ENCODE measurements at regions not wholly inside any gene's neighbourhood (a gene's known extent, or its start where the extent isn't known, plus 50 kb on each side); places are given as distances from the start of the nearest gene placed in this dataset.
A peak's percentile ranks its signal among the peaks of the same experiment; 100 is the strongest.

DNA sequence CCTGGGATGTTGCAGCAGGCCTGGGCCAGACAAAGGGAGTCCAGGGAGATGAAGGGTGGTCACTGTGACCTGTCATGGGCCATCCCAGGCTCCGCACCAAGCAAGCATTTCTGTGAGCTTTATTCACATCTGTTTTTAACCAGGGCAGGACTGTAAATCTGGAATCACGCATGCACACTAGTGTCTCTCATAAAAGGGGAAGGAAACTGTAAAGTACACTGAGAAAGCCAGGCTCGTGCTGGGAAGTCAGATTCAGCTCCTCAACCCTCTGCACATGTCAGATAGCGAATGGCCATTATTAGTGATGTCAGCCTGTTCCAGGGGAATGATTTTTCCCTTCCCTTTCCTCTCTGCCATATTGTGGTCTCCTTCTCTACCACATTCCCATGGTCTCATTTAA lies 818.6 kb upstream of the RAB6C start:
- Histone ChIP-seq H3K9me3 (ENCODE audit: low read length) (no peaks in the 10 kb centered on the region), H3K4me3 (ENCODE audit: low read length) (no peak overlapping the region), H3K36me3 (ENCODE audit: insufficient read depth, low read length) (no peaks in the 10 kb centered on the region), H3K4me1 (ENCODE audit: insufficient read depth, low read length) (no peaks in the 10 kb centered on the region), H3K27me3 (ENCODE audit: insufficient read depth, low read length) (no peaks in the 10 kb centered on the region), H2AFZ (ENCODE audit: low read depth, low read length) (no peak overlapping the region)

DNA sequence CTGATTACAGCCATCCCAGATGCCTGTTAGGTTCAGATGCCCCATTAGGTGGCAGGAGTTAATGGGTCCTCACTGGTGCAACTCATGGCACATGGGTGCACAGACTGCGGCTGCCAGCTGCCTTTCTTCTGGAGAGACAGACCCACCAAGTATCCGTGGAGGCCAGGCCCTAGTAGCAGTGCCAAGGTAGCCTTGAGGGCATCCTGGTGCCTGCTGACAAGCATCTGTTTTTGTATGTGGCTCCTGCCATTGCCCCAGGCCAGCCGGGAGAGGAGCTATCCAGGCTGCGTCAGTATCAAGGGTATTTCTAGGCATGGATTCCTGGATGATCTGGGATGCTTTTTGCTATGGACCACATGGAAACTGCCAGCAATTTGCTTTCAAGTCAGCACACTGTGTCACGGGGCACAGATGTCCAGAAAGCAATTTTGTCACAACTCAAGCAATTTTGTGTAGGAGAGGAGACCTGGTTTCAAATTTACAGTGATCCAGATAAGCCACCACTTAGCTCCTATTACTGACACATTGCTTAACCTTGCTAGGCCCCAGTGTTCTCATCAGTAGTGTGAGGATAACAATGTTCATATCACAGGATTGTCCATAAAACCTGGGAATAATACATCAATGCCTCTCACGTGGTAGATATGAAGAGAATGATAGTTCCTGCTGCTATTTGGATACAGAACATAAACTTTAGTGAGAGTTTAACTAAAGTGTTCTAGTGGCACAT lies 815.1 kb upstream of the RAB6C start:
- Histone ChIP-seq H3K4me3 (ENCODE audit: low read length) (no peak overlapping the region), H3K9me3 (ENCODE audit: low read length) (no peaks in the 10 kb centered on the region), H3K27me3 (ENCODE audit: insufficient read depth, low read length) (no peaks in the 10 kb centered on the region), H3K36me3 (ENCODE audit: insufficient read depth, low read length) (no peaks in the 10 kb centered on the region), H2AFZ (ENCODE audit: low read depth, low read length) (no peak overlapping the region), H3K4me1 (ENCODE audit: insufficient read depth, low read length) (no peaks in the 10 kb centered on the region)

- Histone ChIP-seq H3K4me1 (ENCODE audit: insufficient read depth, low read length) (no peaks in the 10 kb centered on the region), H3K9me3 (ENCODE audit: low read length) (no peaks in the 10 kb centered on the region), H3K27me3 (ENCODE audit: insufficient read depth, low read length) (no peaks in the 10 kb centered on the region), H3K4me3 (ENCODE audit: low read length) (no peak overlapping the region), H3K36me3 (ENCODE audit: insufficient read depth, low read length) (no peaks in the 10 kb centered on the region), H2AFZ (ENCODE audit: low read depth, low read length) (no peak overlapping the region)
Measured at GRCh38 chr2:129165006-129165405, 814.5 kb upstream of the RAB6C start.

GRCh38 chr2:129167456-129167855 lies 812.0 kb upstream of the RAB6C start:
- H3K36me3 ChIP-seq (ENCODE audit: insufficient read depth, low read length), result no peaks in the 10 kb centered on the region
- H3K9me3 ChIP-seq (ENCODE audit: low read length), result no peaks in the 10 kb centered on the region
- H3K27me3 ChIP-seq (ENCODE audit: insufficient read depth, low read length), result no peaks in the 10 kb centered on the region
- H2AFZ ChIP-seq (ENCODE audit: low read depth, low read length), result no peak overlapping the region
- H3K4me1 ChIP-seq (ENCODE audit: insufficient read depth, low read length), result no peaks in the 10 kb centered on the region
- no peak overlapping the region for H3K4me3 ChIP-seq (ENCODE audit: low read length)

GRCh38 chr2:129170570-129170969 lies 808.9 kb upstream of the RAB6C start:
- no peaks in the 10 kb centered on the region for H3K9me3 ChIP-seq (ENCODE audit: low read length)
- no peaks in the 10 kb centered on the region for H3K36me3 ChIP-seq (ENCODE audit: insufficient read depth, low read length)
- H3K4me3 ChIP-seq (ENCODE audit: low read length), result no peak overlapping the region
- H3K27me3 ChIP-seq (ENCODE audit: insufficient read depth, low read length), result no peaks in the 10 kb centered on the region
- H2AFZ ChIP-seq (ENCODE audit: low read depth, low read length), result no peak overlapping the region
- H3K4me1 ChIP-seq (ENCODE audit: insufficient read depth, low read length), result no peaks in the 10 kb centered on the region

GRCh38 chr2:129174143-129174542 lies 805.3 kb upstream of the RAB6C start:
- no peaks in the 10 kb centered on the region for H3K4me1 ChIP-seq (ENCODE audit: insufficient read depth, low read length)
- H3K27me3 ChIP-seq (ENCODE audit: insufficient read depth, low read length), result no peaks in the 10 kb centered on the region
- no peak overlapping the region for H3K4me3 ChIP-seq (ENCODE audit: low read length)
- no peaks in the 10 kb centered on the region for H3K9me3 ChIP-seq (ENCODE audit: low read length)
- no peaks in the 10 kb centered on the region for H3K36me3 ChIP-seq (ENCODE audit: insufficient read depth, low read length)
- H2AFZ ChIP-seq (ENCODE audit: low read depth, low read length), result no peak overlapping the region

DNA sequence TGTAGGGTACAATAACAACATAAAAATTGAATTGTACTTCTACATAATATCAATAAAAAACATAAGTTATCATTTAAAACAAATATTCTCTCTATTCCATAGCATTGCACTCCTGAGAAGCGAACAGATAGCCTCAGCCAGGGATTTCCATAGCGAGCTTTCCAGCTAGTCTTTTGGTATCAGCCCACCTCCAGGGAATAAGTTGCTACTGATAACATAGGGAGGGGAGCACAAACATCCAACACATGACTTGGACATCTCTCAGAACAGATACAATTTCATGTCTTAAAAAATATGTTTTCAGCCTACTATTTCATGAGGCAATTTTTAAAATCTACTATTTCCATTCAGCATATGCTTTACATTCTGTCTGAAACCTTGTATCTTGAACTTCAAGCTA lies 804.4 kb upstream of the RAB6C start:
- no peak overlapping the region for H2AFZ ChIP-seq (ENCODE audit: low read depth, low read length)
- no peaks in the 10 kb centered on the region for H3K4me1 ChIP-seq (ENCODE audit: insufficient read depth, low read length)
- H3K27me3 ChIP-seq (ENCODE audit: insufficient read depth, low read length), result no peaks in the 10 kb centered on the region
- no peaks in the 10 kb centered on the region for H3K36me3 ChIP-seq (ENCODE audit: insufficient read depth, low read length)
- no peak overlapping the region for H3K4me3 ChIP-seq (ENCODE audit: low read length)
- no peaks in the 10 kb centered on the region for H3K9me3 ChIP-seq (ENCODE audit: low read length)

- Histone ChIP-seq H3K27me3 (ENCODE audit: insufficient read depth, low read length) (no peaks in the 10 kb centered on the region), H3K4me3 (ENCODE audit: low read length) (no peak overlapping the region), H2AFZ (ENCODE audit: low read depth, low read length) (no peak overlapping the region), H3K36me3 (ENCODE audit: insufficient read depth, low read length) (no peaks in the 10 kb centered on the region), H3K4me1 (ENCODE audit: insufficient read depth, low read length) (no peaks in the 10 kb centered on the region), H3K9me3 (ENCODE audit: low read length) (no peaks in the 10 kb centered on the region)
Measured at GRCh38 chr2:129176375-129176774, 803.1 kb upstream of the RAB6C start.

DNA sequence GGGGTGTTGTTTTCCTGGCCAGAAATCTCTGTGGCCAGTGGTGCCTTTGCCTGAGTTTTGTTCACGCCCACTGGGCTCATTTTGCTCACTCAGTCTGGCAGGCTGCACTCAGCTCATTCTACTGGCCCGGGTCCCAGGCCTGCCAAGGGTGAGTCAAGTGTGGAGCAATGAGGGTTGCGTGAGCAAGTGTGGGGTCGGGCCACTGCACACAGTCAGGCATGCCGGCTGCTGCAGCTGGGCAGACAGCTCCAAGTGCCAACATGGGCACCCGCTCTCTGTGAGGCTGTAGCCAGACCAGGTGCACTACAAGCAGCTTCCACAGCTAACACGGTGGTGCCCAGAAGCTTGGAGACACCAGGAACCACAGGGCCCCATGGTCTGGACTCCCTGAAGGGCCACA lies 801.1 kb upstream of the RAB6C start:
- Histone ChIP-seq H2AFZ (ENCODE audit: low read depth, low read length) (no peak overlapping the region), H3K36me3 (ENCODE audit: insufficient read depth, low read length) (no peaks in the 10 kb centered on the region), H3K4me3 (ENCODE audit: low read length) (no peak overlapping the region), H3K4me1 (ENCODE audit: insufficient read depth, low read length) (no peaks in the 10 kb centered on the region), H3K9me3 (ENCODE audit: low read length) (no peaks in the 10 kb centered on the region), H3K27me3 (ENCODE audit: insufficient read depth, low read length) (no peaks in the 10 kb centered on the region)

GRCh38 chr2:129179199-129179598 lies 800.3 kb upstream of the RAB6C start:
- H2AFZ ChIP-seq (ENCODE audit: low read depth, low read length), result no peak overlapping the region
- no peaks in the 10 kb centered on the region for H3K27me3 ChIP-seq (ENCODE audit: insufficient read depth, low read length)
- H3K4me3 ChIP-seq (ENCODE audit: low read length), result no peak overlapping the region
- no peaks in the 10 kb centered on the region for H3K36me3 ChIP-seq (ENCODE audit: insufficient read depth, low read length)
- no peaks in the 10 kb centered on the region for H3K4me1 ChIP-seq (ENCODE audit: insufficient read depth, low read length)
- no peaks in the 10 kb centered on the region for H3K9me3 ChIP-seq (ENCODE audit: low read length)

- H3K9me3 ChIP-seq (ENCODE audit: low read length), result no peaks in the 10 kb centered on the region
- H3K27me3 ChIP-seq (ENCODE audit: insufficient read depth, low read length), result no peaks in the 10 kb centered on the region
- H3K4me3 ChIP-seq (ENCODE audit: low read length), result no peak overlapping the region
- no peaks in the 10 kb centered on the region for H3K36me3 ChIP-seq (ENCODE audit: insufficient read depth, low read length)
- no peak overlapping the region for H2AFZ ChIP-seq (ENCODE audit: low read depth, low read length)
- no peaks in the 10 kb centered on the region for H3K4me1 ChIP-seq (ENCODE audit: insufficient read depth, low read length)
Measured at GRCh38 chr2:129180124-129180716, 799.2 kb upstream of the RAB6C start.

GRCh38 chr2:129181433-129181832 lies 798.0 kb upstream of the RAB6C start:
- Histone ChIP-seq H3K4me3 (ENCODE audit: low read length) (no peak overlapping the region), H3K36me3 (ENCODE audit: insufficient read depth, low read length) (no peaks in the 10 kb centered on the region), H3K4me1 (ENCODE audit: insufficient read depth, low read length) (no peaks in the 10 kb centered on the region), H3K27me3 (ENCODE audit: insufficient read depth, low read length) (no peaks in the 10 kb centered on the region), H2AFZ (ENCODE audit: low read depth, low read length) (no peak overlapping the region), H3K9me3 (ENCODE audit: low read length) (no peaks in the 10 kb centered on the region)

- Histone ChIP-seq H2AFZ (ENCODE audit: low read depth, low read length) (no peak overlapping the region), H3K9me3 (ENCODE audit: low read length) (no peaks in the 10 kb centered on the region), H3K4me3 (ENCODE audit: low read length) (no peak overlapping the region), H3K27me3 (ENCODE audit: insufficient read depth, low read length) (no peaks in the 10 kb centered on the region), H3K4me1 (ENCODE audit: insufficient read depth, low read length) (peaks cover 1% of the 10 kb centered on the region), H3K36me3 (ENCODE audit: insufficient read depth, low read length) (no peaks in the 10 kb centered on the region)
Measured at GRCh38 chr2:129181963-129182362, 797.5 kb upstream of the RAB6C start.

DNA sequence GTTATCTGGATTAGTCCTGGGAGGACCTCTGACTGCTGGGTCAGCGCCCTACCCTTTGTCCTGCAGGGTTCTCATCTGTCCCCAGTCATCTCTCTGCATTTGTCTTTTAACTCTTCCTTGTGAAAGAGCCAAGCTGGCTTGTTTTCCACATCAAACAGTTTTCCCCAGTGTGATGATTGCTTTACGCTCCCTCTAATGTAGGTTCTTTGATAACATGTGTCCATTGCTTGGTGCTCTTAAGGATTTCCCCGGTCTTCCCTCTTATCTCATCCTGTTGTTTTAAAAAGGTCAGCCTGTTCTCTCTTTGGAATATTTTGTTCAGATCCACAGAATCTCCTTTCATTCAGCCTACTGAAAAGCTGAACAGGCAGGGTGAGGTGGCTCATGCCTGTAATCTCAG lies 792.1 kb upstream of the RAB6C start:
- Histone ChIP-seq H3K4me1 (ENCODE audit: insufficient read depth, low read length) (peaks cover 5% of the 10 kb centered on the region), H3K4me3 (ENCODE audit: low read length) (no peak overlapping the region), H3K9me3 (ENCODE audit: low read length) (no peaks in the 10 kb centered on the region), H2AFZ (ENCODE audit: low read depth, low read length) (peak overlapping the region; percentile 20), H3K27me3 (ENCODE audit: insufficient read depth, low read length) (no peaks in the 10 kb centered on the region), H3K36me3 (ENCODE audit: insufficient read depth, low read length) (no peaks in the 10 kb centered on the region)
